Thyroid gland (tissue), 4 donors: ENCODE measurements at regions not wholly inside any gene's neighbourhood (a gene's known extent, or its start where the extent isn't known, plus 50 kb on each side); places are given as distances from the start of the nearest gene placed in this dataset.

ENCODE experiments used
- POLR2A ChIP-seq, 2 donors: fragments of 450-650 bp; IDR thresholded peaks; one replicate each; pipeline ENCODE4 v1.6.1; 2017; ENCODE audit warnings: antibody characterized with exemption in 2 of 2, mild to moderate bottlenecking in 2 of 2, moderate library complexity in 1 of 2
- TF ChIP-seq, protein P1 (sequence below), 6 experiments: fragments of 200-600 bp in 3 of 6; fragments of 450-650 bp in 3 of 6; sonication (generic) in 3 of 6; IDR thresholded peaks; one replicate each; pipeline ENCODE4 v1.5.1; 2016 to 2019; ENCODE audit warnings: antibody characterized with exemption in 6 of 6, mild to moderate bottlenecking in 2 of 6, inconsistent platforms in 1 of 6, moderate library complexity in 1 of 6

DNA sequence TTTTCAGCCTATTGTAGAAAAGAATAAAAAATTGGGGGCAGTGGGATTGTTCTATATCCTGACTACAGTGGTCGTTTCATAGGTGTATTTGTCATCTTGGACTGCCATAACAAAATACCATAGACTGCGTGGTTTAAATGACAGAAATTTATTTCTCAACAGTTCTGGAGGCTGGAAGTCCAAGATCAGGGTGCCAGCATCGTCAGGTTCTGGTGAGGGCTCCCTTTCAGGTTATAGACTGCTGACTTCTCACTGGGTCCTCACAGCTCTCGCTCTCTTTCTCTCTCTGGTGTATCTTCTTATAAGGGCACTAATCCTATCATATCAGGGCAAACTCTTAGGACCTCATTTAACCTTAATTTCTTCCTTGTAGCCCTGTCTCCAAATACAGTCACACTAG is 356.7 kb upstream of the TRPC7 start:
- TF ChIP-seq, protein P1, sequence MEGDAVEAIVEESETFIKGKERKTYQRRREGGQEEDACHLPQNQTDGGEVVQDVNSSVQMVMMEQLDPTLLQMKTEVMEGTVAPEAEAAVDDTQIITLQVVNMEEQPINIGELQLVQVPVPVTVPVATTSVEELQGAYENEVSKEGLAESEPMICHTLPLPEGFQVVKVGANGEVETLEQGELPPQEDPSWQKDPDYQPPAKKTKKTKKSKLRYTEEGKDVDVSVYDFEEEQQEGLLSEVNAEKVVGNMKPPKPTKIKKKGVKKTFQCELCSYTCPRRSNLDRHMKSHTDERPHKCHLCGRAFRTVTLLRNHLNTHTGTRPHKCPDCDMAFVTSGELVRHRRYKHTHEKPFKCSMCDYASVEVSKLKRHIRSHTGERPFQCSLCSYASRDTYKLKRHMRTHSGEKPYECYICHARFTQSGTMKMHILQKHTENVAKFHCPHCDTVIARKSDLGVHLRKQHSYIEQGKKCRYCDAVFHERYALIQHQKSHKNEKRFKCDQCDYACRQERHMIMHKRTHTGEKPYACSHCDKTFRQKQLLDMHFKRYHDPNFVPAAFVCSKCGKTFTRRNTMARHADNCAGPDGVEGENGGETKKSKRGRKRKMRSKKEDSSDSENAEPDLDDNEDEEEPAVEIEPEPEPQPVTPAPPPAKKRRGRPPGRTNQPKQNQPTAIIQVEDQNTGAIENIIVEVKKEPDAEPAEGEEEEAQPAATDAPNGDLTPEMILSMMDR (IDR thresholded peaks at IDR 0.05) = no peak
- TF ChIP-seq POLR2A (IDR thresholded peaks at IDR 0.05) = no peak
